Stimulated activated naive CD8-positive, alpha-beta T cell treated with anti-CD3 and anti-CD28 coated beads, Interleukin-15, Interleukin-2, amounts not matched to agents 100 ng/mL and 50 ng/mL, for 24 hours (primary cell): ENCODE measurements at regions not wholly inside any gene's neighbourhood (a gene's known extent, or its start where the extent isn't known, plus 50 kb on each side); places are given as distances from the start of the nearest gene placed in this dataset.

ENCODE experiments used
- H3K27ac Mint-ChIP-seq: one replicate; pipeline ENCODE4 v1.8.0; 2021; ENCODE audit warnings: mild to moderate bottlenecking, mixed read lengths
- H3K27me3 Mint-ChIP-seq: one replicate; pipeline ENCODE4 v1.8.0; 2021; ENCODE audit warnings: mixed read lengths
- H3K36me3 Mint-ChIP-seq: one replicate; pipeline ENCODE4 v1.8.0; 2021; ENCODE audit warnings: low read depth, mixed read lengths
- H3K4me1 Mint-ChIP-seq: one replicate; pipeline ENCODE4 v1.8.0; 2021; ENCODE audit warnings: low read depth, mixed read lengths
- H3K4me3 Mint-ChIP-seq: one replicate; pipeline ENCODE4 v1.8.0; 2021; ENCODE audit warnings: mild to moderate bottlenecking, mixed read lengths
- H3K9me3 Mint-ChIP-seq: one replicate; pipeline ENCODE4 v1.8.0; 2021; ENCODE audit warnings: mixed read lengths

- H3K36me3 Mint-ChIP-seq = no peaks in the 10 kb centered on the region
- no peaks in the 10 kb centered on the region for H3K27me3 Mint-ChIP-seq
- H3K4me3 Mint-ChIP-seq = no peak overlapping the region
- H3K9me3 Mint-ChIP-seq = no peaks in the 10 kb centered on the region
- H3K27ac Mint-ChIP-seq = no peak overlapping the region
- H3K4me1 Mint-ChIP-seq = no peaks in the 10 kb centered on the region
These were observed 302.7 kb downstream of the PIK3R1 start for GRCh38 chr5:68518286-68518685.

DNA sequence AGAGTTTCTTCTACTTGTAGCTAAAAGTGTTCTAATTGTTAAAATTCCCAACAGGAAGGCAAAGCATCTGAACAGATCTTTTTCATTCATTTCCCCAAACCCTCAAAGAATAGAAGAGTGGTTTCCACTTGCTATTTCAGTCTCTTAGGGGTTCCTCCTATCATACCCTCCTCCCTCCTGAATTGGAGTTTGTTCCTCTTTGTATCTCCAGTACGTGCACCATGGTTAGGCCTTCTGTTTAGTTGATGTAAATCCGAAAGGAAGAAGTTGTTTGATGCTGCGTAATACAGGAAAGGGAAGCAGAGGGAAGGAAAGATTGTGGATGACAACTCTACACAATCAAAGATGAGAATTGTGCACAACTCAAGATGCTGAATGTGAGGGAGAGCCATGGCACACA is 303.6 kb downstream of the PIK3R1 start:
- Mint-ChIP-seq H3K27ac (no peak overlapping the region), H3K9me3 (no peaks in the 10 kb centered on the region), H3K36me3 (no peaks in the 10 kb centered on the region)

DNA sequence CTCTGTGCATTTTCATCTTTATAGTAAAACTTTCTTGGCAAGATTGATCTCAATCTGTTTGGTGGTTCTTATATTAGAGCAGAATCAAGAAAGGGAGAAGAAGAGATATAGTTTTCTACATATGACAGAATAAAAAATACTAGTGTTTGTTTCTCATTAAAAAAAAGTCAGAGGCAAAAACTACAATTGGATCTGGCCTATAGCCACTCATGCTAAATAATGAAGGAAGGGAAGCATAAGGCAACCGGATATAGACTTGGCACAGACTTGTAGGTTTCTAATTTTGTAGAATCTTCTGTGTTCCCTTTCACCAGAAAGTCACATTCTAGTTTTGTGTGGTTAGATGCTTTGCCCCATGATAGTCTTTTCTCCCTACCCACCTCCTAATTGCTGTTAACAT is 306.2 kb downstream of the PIK3R1 start:
- Mint-ChIP-seq H3K27ac (no peak overlapping the region), H3K36me3 (no peaks in the 10 kb centered on the region), H3K4me3 (no peak overlapping the region), H3K27me3 (no peaks in the 10 kb centered on the region), H3K9me3 (no peaks in the 10 kb centered on the region), H3K4me1 (no peaks in the 10 kb centered on the region)

More for the DNA sequence above, 303.6 kb downstream of the PIK3R1 start:
- Mint-ChIP-seq H3K27me3 (no peaks in the 10 kb centered on the region), H3K4me3 (no peak overlapping the region), H3K4me1 (no peaks in the 10 kb centered on the region)

GRCh38 chr5:68522863-68523262 is 307.3 kb downstream of the PIK3R1 start:
- peaks cover 3% of the 10 kb centered on the region for H3K9me3 Mint-ChIP-seq
- H3K27ac Mint-ChIP-seq = no peak overlapping the region
- H3K27me3 Mint-ChIP-seq = no peaks in the 10 kb centered on the region
- no peaks in the 10 kb centered on the region for H3K4me1 Mint-ChIP-seq
- no peaks in the 10 kb centered on the region for H3K36me3 Mint-ChIP-seq
- no peak overlapping the region for H3K4me3 Mint-ChIP-seq

DNA sequence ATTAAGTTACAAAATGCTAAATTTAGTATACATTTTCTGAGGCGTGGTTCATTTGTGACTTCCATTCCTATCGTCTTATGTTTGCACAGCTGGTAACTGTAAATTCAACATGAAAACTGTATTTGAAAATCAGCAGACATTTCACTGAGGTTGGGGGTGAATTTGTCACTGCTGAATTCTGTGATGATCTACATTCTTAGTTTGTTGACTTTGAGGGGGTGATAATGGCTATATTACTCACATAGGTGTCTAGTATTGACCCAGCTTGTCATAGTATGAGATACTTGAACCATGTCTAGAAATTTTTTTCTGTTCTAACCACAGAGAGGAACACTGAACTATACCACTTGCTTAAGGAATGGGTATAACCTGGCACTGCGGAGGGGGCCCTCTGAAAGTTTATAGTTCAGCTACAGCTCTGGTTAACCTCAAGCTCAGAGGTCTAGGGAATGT is 313.3 kb downstream of the PIK3R1 start:
- Mint-ChIP-seq H3K27me3 (peaks cover 4% of the 10 kb centered on the region), H3K27ac (peak overlapping the region; percentile 8), H3K9me3 (peaks cover 7% of the 10 kb centered on the region), H3K36me3 (no peaks in the 10 kb centered on the region), H3K4me3 (no peak overlapping the region), H3K4me1 (no peaks in the 10 kb centered on the region)

- H3K4me3 Mint-ChIP-seq = no peak overlapping the region
These were observed 314.0 kb downstream of the PIK3R1 start for GRCh38 chr5:68529581-68529980.

DNA sequence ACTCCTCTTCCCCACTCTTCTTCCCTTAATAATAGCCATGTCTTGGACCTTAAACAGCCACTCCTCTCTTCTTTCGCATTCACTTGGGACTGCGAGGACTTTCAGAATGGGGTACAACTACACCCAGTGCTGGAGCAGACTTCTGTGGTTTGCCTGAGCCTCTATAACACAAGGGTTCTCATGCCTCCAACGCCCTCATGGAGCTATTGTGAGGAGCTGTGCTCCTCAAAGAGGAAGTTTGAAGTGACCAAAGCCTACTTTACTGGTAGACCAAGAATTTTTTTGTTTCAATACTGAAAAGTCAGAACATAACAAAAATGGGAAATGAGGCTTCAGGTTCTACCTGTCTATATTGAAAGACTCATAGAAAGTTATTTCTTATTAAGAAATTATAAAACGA is 316.4 kb downstream of the PIK3R1 start:
- H3K9me3 Mint-ChIP-seq = peaks cover 7% of the 10 kb centered on the region
- H3K4me1 Mint-ChIP-seq = no peaks in the 10 kb centered on the region
- no peak overlapping the region for H3K27ac Mint-ChIP-seq
- H3K36me3 Mint-ChIP-seq = no peaks in the 10 kb centered on the region
- peaks cover 4% of the 10 kb centered on the region for H3K27me3 Mint-ChIP-seq
- no peak overlapping the region for H3K4me3 Mint-ChIP-seq

More at GRCh38 chr5:68529581-68529980, 314.0 kb downstream of the PIK3R1 start:
- no peaks in the 10 kb centered on the region for H3K36me3 Mint-ChIP-seq
- H3K27ac Mint-ChIP-seq = no peak overlapping the region
- H3K9me3 Mint-ChIP-seq = peaks cover 7% of the 10 kb centered on the region
- no peaks in the 10 kb centered on the region for H3K4me1 Mint-ChIP-seq
- peaks cover 4% of the 10 kb centered on the region for H3K27me3 Mint-ChIP-seq

DNA sequence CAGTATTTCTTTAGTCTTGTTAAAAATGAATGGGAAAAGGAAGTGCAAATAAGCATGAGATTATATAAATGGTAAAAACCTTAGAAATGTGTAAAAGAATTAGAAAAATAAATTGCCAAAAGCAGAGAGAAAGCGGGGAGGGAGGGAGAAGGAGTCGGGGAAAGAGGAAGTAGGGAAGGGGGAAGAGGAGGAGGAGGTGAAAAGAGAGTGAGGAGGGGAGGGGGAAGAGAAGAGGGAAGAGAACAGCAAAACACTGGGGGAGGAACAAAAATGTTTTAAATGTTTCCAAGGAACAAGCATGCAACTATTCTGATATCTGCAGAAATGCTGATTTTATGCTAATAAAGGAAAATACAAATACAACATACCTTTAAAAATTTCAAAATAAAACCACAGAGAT is 317.5 kb downstream of the PIK3R1 start:
- Mint-ChIP-seq H3K9me3 (peaks cover 2% of the 10 kb centered on the region), H3K27ac (no peak overlapping the region), H3K36me3 (no peaks in the 10 kb centered on the region), H3K27me3 (peaks cover 7% of the 10 kb centered on the region), H3K4me3 (no peak overlapping the region), H3K4me1 (no peaks in the 10 kb centered on the region)

DNA sequence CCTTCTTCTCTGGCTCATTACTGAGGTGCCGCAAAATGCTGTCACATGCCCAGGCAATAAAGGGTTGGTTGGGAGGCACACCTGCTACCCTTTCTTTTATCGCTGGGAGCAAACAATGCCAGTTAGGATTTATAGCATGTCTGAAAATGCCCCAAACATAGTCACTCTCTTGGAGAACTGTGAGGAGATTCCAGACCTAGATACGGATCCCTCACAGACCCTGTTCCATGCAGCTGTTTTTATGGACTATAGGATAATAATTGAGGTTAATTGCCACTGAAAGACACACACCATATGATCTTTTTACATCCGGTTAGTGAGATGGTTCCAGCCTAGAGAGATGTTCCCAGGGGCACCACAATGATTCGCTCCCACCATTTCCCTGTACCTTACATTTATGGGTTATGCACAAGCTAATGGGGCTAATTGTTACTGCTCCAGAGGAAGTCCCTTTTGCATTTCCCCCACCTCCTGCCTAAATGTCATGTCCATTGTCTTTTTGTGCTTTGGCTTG is 318.1 kb downstream of the PIK3R1 start:
- H3K4me3 Mint-ChIP-seq = no peak overlapping the region
- peaks cover 11% of the 10 kb centered on the region for H3K27me3 Mint-ChIP-seq
- H3K36me3 Mint-ChIP-seq = no peaks in the 10 kb centered on the region
- no peaks in the 10 kb centered on the region for H3K4me1 Mint-ChIP-seq
- no peaks in the 10 kb centered on the region for H3K9me3 Mint-ChIP-seq
- no peak overlapping the region for H3K27ac Mint-ChIP-seq

DNA sequence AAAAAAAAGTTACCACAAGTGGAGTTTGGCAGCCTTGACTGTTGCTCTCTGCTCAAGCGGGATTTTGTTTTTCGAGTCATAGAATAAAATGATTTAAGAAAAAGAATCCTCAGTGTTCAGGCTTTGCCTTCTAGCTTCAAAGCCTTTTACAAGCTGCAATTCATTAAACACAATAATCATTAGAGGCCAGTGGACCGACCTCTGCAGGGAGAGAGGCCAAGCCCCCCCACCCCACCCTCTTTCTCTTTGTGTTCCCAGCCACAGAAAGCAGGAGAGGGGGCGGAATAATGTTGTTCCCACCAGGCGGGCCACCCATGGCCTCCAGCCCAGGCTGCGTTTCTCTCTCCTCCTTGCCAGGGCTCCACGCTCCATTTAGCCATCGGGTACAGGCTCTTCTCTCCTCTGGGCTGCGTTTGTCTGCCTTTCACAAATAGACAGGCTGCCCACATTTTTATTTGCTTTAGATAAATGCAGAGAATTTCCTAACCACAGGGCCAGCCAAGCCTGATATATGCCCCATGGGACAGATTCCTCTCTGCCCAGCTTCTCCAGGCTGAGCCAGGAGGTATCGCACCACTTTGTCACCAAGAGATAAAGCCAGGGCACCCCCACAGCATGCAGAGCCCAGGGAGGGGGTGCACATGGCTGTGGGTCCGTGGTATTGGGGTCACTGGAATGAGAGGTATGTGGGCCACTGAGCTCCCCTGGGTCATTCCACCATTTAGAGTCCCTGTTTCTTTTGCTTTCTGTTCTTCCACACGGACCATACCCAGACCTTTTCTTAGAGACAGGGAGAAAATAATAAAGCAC is 318.8 kb downstream of the PIK3R1 start:
- no peaks in the 10 kb centered on the region for H3K9me3 Mint-ChIP-seq
- no peak overlapping the region for H3K4me3 Mint-ChIP-seq
- H3K36me3 Mint-ChIP-seq = no peaks in the 10 kb centered on the region
- H3K27me3 Mint-ChIP-seq = peaks cover 18% of the 10 kb centered on the region
- H3K4me1 Mint-ChIP-seq = no peaks in the 10 kb centered on the region
- H3K27ac Mint-ChIP-seq = no peak overlapping the region

DNA sequence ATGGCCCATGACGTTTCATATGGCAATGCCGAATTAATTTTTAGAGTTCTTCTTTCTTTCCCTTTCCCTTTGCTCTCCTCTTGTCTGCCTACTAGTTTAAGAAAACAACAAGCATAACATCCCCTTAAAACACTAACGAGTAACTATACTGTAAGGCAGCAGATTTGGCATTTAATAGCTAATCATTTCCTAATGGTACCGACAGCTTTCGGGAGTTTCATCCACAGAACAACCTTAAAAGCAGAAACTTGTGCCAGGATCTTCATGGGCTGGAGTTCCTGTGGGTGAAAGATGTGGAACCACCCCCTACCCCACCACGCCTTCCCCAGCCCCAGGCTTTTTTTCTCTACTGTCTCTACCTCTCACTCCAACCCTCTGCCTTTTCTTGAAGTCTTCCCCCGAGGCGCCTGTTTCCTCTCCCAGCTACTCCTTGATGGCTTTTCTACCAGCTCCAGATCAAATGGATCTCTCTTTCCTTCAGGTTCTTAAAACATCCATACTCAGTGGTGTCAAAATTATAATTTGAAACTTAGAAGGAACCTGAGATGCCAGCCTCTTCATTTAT is 319.5 kb downstream of the PIK3R1 start:
- Mint-ChIP-seq H3K4me1 (no peaks in the 10 kb centered on the region), H3K27me3 (peaks cover 25% of the 10 kb centered on the region), H3K27ac (no peak overlapping the region), H3K36me3 (no peaks in the 10 kb centered on the region), H3K9me3 (no peaks in the 10 kb centered on the region), H3K4me3 (no peak overlapping the region)

GRCh38 chr5:68538814-68539420 is 323.4 kb downstream of the PIK3R1 start:
- Mint-ChIP-seq H3K27me3 (peaks cover 30% of the 10 kb centered on the region), H3K4me1 (peaks cover 13% of the 10 kb centered on the region), H3K9me3 (no peaks in the 10 kb centered on the region), H3K27ac (no peak overlapping the region), H3K36me3 (no peaks in the 10 kb centered on the region), H3K4me3 (no peak overlapping the region)

DNA sequence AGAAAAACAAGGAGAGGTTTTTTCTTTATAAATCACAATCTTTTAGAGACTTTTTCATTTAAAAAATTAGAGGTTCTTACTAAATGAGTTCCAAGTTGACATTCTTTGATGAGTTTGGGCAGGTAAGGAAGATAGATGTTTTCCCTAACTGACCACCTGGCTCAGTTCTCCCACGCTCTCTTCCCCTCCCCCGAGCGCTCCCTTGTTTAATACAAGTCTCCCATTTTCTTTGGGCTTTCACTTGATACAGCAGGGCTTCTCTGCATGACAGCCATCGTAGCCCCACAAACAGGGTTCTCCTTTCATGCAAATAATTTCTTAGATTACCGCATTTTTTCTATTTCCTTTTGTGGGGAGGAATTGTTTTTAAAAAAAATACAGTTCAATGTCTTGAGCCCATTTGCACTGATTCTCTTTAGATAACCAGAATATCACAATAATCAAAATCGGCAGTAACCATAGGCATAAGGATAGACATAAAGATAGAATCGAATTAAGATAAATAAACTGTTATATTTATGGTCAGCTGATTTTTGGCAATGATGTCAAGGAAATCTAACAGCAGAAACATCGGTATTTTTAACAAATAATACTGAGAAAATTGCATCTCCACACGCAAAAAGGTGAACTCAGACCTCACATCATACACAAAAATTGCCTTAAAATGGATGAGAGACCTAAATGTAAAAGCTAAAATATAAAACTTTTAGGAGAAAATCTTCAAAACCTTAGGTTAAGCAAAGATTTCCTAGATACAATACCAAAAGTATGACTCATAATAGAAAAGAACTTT is 325.4 kb downstream of the PIK3R1 start:
- no peak overlapping the region for H3K4me3 Mint-ChIP-seq
- H3K27me3 Mint-ChIP-seq = peaks cover 30% of the 10 kb centered on the region
- no peaks in the 10 kb centered on the region for H3K9me3 Mint-ChIP-seq
- H3K4me1 Mint-ChIP-seq = peaks cover 13% of the 10 kb centered on the region
- H3K36me3 Mint-ChIP-seq = no peaks in the 10 kb centered on the region
- no peak overlapping the region for H3K27ac Mint-ChIP-seq

- Mint-ChIP-seq H3K4me3 (no peak overlapping the region), H3K27ac (no peak overlapping the region), H3K36me3 (no peaks in the 10 kb centered on the region), H3K9me3 (no peaks in the 10 kb centered on the region), H3K4me1 (peaks cover 13% of the 10 kb centered on the region), H3K27me3 (peaks cover 30% of the 10 kb centered on the region)
These were observed 326.7 kb downstream of the PIK3R1 start for GRCh38 chr5:68542207-68542606.

GRCh38 chr5:68543212-68543611 is 327.7 kb downstream of the PIK3R1 start:
- Mint-ChIP-seq H3K27me3 (peaks cover 26% of the 10 kb centered on the region), H3K36me3 (no peaks in the 10 kb centered on the region), H3K27ac (no peak overlapping the region), H3K9me3 (no peaks in the 10 kb centered on the region), H3K4me3 (no peak overlapping the region), H3K4me1 (peaks cover 13% of the 10 kb centered on the region)
